IPS-NIHi7 (cell line): ENCODE measurements at regions not wholly inside any gene's neighbourhood (a gene's known extent, or its start where the extent isn't known, plus 50 kb on each side); places are given as distances from the start of the nearest gene placed in this dataset.

Source experiments
- DNase-seq: peaks from one replicate; pipeline ENCODE4 v3.0.0; 2012; ENCODE audit warnings: mixed read lengths; ENCODE audit errors: extremely low spot score

DNA sequence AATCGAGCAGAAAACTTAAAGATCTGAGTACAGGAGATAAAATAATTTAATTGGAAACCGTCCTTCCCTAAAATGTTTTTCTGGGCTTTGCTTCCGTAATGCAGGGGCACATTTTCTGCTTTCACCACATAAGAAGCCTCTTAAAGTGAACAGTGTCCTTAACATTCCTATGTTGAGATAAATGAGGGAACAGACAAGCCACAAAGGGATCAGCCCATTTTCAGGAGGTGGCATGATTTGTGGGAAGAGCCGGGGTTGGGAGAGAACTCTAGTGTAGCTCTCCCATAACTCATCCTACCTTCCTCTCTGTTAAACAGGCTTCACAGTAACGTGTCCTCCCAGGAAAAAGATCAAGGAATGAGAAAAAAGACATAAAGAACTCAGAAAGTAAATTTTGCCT is 56.9 kb upstream of the ACVR1C start:
- DNase-seq: no peak

DNA sequence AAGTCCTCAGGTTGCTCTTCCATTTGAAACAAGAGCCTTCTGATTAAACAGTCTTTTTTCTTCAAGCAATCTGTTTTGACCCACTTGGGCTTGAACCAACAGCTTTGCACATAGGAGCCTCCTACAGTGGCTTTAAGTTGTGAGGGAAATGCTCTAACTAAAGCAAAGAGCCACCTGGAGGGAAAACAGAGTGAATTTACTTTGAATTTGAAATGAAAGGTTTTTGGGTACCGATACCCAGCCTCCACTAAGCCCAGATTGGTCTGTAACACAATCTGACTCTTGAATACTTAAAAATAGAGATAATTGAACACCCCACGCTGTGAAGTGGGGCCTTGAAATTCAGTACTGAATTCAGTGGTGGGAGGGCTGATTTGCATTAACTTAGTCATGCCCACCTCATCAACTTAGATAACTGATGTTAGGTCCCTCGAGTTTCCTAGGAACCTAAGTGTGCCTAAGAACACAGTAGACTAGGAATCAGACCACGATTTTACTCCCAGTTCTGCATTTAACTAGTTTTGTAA is 56.3 kb upstream of the ACVR1C start:
- peak; percentile 18 for DNase-seq
